HG03025 (cell line): ENCODE measurements at regions not wholly inside any gene's neighbourhood (a gene's known extent, or its start where the extent isn't known, plus 50 kb on each side); places are given as distances from the start of the nearest gene placed in this dataset.
"Not testable (repeated sequence)": the region's sequence is repeated elsewhere in the genome, so short reads cannot be mapped to it uniquely, and the experiment has no call there.

Experiments
- ATAC-seq: cut with Tn5 transposase; IDR thresholded peaks from one replicate; pipeline ENCODE4 v1.9.1; 2021; ENCODE audit warnings: mild to moderate bottlenecking, moderate library complexity; ENCODE audit not compliant: unreplicated experiment, low FRiP score

DNA sequence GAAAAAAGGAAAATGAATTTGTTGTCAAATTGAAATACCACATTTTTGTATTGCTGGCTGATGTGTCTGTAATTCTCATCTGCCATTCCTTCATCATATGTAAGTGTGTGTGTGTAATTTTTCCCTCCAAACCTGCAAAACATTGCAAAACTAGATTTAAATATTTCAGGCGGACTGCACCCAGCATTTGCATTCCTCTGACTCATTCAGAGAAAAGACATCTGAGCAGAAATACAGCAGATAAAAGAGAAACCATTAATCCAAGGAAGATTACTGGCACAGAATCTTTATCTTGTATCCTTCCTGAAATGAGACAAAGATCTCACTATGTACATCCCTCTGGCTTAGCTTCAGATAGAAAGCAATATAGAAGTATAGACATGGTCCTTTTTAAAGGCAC, 275.3 kb downstream of the TMEM38B start:
- no peak for ATAC-seq

DNA sequence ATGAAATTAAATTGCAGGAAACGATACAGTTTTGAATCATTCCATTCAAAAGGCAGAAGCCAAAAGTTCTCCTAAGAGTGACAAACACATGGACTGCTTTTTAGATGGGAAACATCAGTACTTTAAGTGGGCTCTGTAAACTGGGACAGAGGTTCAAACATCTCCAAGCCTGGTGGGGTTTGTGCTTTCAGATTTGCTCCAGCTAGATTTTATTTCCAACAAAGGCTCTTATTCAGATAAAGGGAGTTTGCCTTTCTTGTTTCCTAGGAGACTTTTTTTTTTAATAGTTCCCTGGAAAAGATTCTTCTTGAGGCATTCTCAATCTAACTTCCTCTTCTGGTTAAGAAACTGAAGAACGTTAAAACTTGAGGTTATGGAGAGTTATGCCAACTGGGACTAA, 277.6 kb downstream of the TMEM38B start:
- no peak for ATAC-seq

DNA sequence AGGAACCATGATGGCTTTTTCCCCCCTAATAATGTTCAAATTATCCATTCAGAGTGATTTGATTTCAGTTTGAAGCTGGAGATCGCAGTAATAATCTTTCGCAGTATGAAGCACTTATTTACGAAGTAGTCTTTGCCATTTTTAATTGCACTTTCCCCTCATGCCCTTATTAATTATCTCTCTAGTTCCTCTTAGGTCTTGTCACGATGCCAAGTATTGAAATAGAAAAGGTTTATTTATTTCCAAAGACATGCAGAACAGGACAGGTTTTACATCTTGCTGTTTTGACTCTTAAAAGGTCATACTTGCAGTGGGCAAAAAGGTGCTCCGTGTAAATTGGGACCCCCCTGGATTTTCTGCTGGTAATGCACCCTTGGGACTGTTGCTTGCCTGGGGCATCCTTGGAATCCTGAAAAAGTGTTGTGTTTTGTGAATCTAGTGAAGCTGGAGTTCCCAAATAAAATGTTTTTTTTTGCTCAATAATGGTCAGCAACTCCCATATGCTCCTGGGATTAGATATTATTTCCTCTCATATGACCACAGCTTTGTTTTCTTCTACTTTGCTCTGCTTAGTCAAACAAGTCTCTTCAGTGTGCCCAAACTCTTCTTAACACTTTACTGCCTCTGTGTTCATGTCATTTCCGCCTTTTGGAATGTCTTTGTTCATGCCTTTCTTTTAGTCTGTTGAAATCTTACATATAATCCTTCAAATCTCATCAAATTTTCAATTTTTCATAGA, 278.3 kb downstream of the TMEM38B start:
- no peak for ATAC-seq

DNA sequence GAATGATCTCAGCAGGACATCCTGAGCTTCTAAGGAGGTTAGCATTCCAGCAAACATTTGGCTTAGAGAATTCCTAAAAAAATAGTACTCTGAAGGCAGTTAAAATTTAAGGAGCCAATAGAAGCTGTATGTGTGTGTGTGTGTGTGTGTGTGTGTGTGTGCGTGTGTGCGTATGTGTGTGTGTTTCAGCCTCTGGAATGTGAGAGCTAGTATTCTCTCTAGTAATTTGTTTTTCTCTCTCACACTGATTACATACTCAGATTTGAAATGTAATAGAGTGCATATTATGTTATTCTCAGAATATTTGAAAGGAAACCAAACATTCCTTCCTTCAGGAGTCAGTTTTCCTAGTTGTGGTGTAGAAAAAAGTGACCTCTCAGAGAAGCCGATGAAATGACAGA, 279.6 kb downstream of the TMEM38B start:
- ATAC-seq, result no peak

DNA sequence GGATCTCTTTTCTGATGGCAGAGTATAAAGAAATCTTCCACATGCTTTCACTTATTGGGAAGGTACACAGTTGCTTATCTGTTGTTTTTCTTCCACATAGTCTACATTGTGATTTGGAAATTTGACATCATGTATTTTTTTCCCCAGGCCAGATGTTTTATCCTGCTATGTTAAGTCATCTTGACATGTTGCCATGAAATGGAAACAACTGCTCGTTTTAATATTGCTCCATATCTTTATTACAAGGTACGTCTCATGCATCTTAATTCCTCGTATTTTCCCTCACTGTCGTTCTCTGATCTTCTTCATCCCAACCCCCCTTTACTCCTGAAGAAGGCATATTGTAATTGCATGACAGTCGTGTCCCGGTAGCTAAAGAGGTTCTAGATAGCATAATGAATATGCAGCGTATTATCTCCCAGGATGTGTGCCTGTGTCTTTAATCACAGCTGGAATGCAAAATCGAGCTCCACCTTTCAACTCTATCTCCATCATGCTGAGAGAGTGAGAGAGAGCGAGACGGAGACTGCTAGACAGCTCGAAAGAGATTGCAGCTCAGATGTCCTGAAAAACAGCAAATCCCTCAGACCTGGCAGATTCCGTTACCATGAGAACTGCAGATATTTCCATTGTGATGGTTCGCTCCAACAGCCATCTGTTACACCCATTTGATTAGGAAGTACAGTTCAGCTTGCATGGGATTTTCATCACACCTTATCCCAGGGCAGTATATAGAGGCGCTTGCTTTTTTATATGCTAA, 281.7 kb downstream of the TMEM38B start:
- ATAC-seq, result no peak

DNA sequence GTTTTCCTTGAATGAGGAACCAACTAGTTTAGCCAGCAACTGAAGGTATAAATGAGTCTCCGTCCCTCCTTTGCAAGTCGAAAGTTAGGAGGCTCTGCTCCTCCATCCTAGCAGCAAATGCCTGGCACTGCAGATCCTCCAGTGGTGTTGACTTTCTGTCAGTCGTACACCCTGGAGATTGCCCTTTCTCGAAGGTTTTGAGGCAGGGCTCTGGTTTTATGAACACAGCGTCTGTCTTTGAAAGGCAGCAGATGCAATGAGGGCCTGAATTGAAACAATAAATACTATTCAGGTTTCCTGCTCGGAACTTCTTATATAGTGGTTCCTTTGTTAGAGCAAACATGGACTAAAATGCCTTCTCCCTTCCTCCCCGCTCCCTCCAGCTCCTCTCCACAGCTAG, 284.0 kb downstream of the TMEM38B start:
- no peak for ATAC-seq

DNA sequence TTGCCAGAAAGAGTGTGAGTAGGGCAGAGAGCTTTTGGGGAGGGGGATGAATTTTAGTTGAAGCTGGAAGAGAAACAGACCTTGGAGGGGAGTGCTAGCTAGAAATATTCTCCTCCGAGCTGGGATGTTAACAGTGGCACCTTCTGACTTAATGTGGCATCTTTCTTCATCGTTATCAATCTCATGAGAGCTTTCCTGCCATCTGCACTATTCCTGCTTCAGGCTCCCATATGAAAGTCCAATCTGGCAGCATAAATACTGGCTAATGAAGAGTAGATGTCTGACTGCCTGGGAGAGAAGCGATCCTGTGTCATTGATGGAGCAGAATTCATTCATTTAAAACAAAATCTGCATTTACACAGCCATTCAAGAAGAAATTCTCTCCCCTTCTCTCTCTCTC, 284.5 kb downstream of the TMEM38B start:
- no peak for ATAC-seq

DNA sequence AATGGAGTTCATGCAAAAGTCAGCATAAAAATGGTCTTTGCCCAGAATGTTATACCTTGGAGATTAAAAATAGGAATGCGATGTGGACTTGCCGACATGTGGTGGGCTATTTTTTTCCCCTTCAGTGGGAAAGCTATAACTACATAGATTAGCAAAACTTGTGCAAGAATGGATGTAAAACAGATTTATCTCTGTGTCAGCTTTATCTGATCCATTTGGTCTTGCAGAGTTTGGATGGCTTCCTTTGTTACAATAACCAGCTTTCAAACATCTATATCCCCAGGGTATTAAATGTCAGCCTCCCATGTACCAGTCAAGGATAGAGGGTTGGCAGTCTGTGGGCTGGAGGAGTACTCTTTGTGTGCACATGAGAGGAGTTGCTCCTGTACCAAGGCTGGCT, 284.9 kb downstream of the TMEM38B start:
- ATAC-seq, result no peak

DNA sequence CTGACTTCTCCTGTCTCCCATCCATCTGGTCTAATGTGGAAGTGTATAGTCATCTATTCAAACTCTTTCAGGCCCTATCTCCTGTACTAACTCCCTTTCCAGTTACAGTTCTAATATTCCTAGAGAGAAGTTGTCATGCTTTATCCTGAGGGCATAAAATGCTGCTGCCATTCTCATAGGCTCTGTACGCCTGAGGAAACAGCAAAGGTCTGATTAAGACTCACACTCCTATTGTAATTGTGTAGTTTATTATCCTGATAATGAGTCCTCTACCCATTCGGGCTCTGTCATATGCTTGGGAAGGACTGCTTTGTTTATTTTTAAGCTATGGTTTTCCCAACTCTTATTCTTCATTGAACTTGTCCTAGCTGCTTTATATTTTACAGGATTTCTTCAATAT, 290.4 kb downstream of the TMEM38B start:
- ATAC-seq, result no peak

DNA sequence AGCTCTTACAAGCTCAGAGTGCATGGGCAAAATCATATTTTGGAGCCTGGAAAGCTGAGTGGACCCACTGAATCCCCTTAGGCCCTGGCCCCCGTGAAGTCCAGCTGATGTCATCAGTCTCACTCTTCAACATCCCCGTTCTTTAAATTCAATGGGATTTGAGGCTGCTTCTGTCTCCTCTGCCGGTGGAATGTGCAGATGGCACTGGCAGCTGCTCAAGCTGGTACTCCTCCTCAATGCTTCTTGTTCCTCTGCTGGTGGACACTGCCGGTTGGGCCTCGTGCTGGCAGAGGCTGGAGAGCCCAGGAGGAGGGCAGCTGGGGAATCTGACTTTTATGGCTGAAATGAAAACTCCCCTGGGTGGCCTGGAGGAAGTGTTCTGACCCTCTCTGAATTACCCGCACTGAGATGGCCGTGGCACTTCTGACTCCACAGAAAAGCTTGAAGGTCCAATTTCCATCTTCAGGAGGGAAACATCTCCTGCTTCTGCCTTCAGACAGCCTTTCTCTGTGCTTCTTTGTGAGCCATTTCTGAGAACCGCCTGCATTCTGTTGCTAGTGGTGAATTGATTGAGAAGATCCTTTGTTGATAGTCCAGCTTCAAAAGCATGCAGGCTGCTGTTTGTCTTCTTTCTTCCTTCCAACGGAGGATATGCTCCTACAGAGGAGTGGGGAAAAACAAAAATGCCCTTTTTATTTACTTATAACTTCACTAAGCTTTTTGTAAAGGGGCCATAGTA, 298.9 kb downstream of the TMEM38B start:
- no peak for ATAC-seq

DNA sequence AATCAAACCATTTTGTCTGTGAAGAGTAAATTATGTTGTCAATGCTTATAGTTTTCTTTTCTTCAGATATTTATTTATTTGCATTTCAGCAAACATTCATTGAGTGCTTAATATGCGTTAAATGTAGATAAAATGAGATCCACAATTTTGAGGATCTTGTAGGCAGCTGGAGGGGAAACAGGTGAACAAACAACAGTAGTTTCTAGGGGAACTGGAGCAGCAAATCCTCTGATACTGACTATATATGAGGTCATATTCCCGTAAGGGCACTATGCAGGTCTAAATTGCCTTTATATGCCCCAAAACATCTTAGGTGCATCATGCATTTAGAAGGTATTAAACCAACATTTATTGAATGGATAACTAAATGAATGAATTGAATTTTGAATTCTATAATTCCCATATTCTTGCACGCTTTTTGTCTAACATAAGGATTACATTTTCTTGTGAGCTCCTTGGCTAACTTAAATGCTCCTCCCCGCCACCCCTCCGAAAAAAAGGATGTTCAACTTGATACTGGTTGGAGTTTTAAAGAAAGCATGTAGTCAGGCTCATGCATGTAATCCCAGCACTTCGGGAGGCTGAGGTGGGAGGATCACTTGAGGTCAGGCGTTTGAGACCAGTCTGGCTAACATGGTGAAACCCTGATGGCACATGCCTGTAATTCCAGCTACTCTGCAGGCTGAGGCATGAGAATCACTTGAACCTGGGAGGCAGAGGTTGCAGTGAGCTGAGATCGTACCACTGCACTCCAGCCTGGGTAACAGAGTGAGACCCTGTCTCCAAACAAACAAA, 299.8 kb downstream of the TMEM38B start:
- no peak for ATAC-seq

DNA sequence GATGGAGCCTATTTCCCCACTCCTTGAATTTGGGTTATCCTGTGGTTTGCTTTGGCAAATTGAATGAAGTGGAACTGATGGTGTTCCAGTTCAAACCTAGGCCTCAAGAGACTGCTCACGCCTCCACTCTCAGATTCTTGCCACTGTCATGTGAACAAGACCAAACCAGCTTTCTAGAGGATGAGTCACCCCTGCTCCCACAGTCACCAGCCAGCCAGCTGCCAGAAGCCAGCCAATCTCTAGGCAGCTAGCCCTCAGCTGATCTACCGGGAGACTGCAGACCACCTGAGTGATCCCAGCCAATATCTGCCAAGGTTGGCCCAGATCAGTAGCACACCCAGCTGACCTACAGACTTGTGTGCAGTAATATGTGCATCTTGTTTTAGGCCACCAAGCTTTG, 300.6 kb downstream of the TMEM38B start:
- no peak for ATAC-seq

DNA sequence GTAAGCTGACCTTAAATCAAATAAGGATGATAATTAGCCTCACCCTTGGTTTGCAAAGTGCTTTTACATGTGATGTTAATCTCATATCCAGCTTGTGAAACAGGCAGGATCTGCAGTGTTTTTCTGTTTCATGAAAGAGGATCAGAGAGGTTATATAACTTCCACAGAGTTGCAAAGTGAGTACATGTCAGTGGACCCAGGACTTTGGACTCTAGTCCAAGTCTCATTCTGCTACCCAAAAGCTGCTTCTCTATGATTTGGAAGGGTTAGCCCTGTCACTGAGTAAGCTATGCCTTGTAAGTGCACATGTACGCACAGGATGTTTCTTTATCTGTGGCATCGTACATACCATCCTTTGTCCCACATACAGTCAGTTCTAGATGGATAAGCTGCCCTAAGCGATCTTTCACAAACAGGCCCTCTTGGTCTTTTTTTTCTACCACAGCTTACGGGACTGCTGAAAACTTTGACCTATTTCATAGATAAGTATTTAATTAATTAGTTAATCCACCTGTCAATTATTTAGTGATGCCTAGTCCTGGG, 322.9 kb downstream of the TMEM38B start:
- ATAC-seq, result no peak

DNA sequence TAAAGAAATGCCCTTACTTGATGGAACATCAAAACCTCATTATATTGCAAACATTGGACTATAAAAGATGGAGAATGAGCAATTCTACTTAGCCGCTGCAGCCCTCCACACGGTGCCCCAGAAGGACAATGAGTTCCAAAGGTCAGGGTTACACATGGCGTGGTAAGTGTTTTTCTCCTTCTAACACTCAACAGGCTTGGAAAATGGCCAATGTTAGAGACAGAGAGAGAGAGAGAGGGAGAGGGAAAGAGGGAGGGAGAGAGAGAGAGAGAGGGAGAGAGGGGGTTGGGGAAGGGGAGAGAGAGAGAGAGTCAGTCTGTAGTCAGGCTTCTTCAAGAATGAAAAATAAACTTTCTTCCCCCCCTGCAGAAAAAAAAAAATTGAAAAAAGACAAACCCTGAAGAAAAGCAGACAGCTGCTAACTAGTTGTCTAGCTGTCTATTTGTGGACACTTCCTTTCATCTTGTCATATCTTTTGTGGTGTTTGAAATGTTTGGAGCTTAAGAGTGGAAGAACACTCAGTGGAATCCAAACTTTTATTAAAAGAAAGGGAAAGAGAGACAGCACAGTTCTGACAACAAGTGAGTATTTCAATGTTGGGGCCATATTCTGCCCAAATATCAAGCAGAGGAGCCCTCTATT, 324.8 kb downstream of the TMEM38B start:
- no peak for ATAC-seq

DNA sequence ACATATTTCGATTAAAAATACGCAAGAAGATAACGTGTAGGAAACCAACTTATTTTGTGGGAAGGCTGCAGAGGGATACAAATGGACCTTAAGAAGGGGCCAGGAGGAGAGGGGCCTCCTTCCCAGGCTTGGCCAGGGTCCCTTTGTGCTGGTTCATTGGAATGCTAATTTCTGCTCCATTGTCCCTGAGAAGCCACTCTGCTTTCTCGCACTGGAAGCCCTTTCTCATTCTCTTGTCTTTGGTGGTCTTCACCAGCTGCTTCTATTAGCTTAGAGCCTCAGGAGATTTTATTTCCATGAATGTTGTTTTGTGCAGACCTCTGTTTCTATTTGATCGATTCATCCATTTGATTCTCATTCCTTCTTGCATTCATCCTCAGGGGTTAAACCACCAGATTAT, 325.4 kb downstream of the TMEM38B start:
- ATAC-seq, result no peak

DNA sequence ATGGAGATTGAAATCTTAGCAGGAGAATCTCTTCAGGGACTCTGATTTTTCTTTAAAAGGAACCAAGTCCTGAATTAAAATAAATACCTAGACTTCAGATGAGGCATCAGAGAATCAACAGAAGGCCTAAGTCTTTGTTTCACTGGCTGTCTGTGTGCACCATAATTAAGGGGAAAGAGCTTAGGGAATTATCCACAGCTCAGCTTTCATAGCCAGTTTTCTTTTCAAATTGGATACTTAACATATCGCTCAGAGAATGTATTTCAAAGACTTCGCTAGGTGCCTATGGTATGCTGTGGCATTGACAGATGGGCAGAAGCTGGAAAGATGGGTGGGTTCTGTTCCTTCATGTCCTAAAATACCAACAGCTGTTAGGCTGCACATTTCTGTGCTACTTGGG, 325.8 kb downstream of the TMEM38B start:
- no peak for ATAC-seq

DNA sequence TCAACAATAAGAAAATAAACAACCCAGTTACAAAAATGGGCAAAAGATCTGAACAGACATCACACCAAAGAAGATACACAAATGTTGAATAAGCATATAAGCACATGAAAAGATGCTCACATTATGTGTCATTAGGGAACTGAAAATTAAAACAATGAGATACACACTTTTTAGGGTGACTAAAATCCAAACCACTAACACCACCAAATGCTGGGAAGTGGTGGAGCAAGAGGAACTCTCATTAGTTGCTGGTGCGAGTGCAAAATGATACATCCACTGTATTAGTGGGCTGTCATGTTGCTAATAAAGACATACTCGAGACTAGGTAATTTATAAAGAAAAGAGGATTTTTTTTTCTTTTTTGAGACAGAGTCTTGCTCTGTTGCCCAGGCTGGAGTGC, 329.1 kb downstream of the TMEM38B start:
- ATAC-seq, result no peak

DNA sequence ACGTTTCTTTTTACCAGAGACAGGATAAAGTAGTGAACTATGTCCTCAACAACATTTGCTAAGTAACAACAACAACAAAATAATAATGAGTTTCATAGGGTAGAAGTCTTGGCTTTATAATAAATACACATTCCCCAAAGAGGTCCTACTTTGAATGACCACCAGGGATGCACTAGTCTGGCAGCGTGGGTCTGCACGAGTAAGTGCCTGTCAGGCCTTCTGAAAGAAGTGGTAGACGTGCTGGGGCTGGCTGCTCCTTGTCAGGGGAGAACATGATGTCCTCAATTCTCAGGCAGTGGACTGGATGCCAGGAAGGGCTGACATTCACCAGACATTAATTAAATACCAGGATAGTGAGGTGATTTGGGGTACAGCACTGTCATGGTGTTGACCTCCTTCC, 331.1 kb downstream of the TMEM38B start:
- ATAC-seq, result no peak

DNA sequence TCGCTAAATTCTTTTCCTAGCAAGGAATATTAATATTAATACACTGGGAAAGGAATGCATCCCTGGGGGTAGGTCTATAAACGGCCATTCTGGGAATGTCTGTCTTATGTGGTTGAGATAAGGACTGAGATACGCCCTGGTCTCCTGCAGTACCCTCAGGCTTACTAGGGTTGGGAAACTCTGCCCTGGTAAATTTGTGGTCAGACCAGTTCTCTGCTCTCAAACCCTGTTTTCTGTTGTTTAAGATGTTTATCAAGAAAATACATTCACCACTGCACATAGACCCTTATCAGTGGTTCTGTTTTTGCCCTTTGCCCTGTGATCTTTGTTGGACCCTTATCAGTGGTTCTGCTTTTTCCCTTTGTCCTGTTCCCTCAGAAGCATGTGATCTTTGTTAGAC, 335.8 kb downstream of the TMEM38B start:
- not testable (repeated sequence) for ATAC-seq

DNA sequence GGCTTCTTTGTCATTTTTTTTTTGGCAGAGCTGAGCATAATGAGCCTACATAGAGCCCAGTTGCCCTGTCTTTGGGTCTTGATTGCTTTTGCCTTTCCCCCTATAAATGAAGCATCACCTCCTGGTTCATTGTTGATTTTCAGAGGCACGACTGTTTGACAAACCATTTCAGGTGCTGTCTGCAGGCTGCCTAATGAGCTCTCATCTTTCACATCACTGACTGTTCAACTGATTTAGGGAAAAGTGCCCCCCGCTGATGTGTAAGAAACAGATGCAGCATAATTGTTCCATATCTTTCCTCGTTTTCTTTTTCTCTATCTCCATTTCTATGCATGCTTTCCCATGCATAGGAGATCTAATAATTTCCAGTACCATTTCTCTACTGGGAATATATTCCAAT, 338.6 kb downstream of the TMEM38B start:
- no peak for ATAC-seq
